DOHH2 (cell line): ENCODE measurements at regions not wholly inside any gene's neighbourhood (a gene's known extent, or its start where the extent isn't known, plus 50 kb on each side); places are given as distances from the start of the nearest gene placed in this dataset.

Experiments
- EZH2phosphoT487 ChIP-seq: fragments of 200-600 bp; sonication (generic); IDR thresholded peaks from 2 replicates; pipeline ENCODE4 v1.6.1; 2017; ENCODE audit warnings: borderline replicate concordance, mild to moderate bottlenecking, antibody characterized with exemption, low read length, moderate library complexity, mixed read lengths
- TF ChIP-seq, protein P1 (sequence below): fragments of 200-600 bp; sonication (generic); IDR thresholded peaks from one replicate; pipeline ENCODE4 v1.5.1; 2014; ENCODE audit warnings: antibody characterized with exemption, mild to moderate bottlenecking, low read depth, low read length; ENCODE audit not compliant: poor library complexity, severe bottlenecking

DNA sequence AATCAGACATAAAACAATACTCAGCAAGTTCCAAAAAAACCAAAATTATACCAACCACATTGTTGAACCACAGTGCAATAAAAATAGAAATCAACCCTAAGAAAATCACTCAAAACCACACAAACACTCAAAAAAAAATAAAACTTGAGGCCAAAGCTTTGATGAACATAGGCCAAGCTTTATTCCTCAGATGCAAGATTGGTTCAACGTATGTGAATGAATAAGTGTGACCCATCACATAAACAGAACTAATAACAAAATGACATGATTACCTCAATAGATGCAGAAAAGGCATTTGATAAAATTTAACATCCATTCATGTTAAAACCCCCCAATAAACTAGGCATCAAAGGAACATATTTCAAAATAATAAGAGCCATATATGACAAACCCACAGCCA, 506.1 kb upstream of the FZD8 start:
- TF ChIP-seq, protein P1, sequence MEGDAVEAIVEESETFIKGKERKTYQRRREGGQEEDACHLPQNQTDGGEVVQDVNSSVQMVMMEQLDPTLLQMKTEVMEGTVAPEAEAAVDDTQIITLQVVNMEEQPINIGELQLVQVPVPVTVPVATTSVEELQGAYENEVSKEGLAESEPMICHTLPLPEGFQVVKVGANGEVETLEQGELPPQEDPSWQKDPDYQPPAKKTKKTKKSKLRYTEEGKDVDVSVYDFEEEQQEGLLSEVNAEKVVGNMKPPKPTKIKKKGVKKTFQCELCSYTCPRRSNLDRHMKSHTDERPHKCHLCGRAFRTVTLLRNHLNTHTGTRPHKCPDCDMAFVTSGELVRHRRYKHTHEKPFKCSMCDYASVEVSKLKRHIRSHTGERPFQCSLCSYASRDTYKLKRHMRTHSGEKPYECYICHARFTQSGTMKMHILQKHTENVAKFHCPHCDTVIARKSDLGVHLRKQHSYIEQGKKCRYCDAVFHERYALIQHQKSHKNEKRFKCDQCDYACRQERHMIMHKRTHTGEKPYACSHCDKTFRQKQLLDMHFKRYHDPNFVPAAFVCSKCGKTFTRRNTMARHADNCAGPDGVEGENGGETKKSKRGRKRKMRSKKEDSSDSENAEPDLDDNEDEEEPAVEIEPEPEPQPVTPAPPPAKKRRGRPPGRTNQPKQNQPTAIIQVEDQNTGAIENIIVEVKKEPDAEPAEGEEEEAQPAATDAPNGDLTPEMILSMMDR: no peak
- no peak for TF ChIP-seq EZH2phosphoT487
